GM21381 (cell line): ENCODE measurements at regions not wholly inside any gene's neighbourhood (a gene's known extent, or its start where the extent isn't known, plus 50 kb on each side); places are given as distances from the start of the nearest gene placed in this dataset.

ENCODE experiments used
- ATAC-seq: cut with Tn5 transposase; IDR thresholded peaks from one replicate; pipeline ENCODE4 v1.9.1; 2021; ENCODE audit warnings: mild to moderate bottlenecking, moderate library complexity; ENCODE audit not compliant: unreplicated experiment

DNA sequence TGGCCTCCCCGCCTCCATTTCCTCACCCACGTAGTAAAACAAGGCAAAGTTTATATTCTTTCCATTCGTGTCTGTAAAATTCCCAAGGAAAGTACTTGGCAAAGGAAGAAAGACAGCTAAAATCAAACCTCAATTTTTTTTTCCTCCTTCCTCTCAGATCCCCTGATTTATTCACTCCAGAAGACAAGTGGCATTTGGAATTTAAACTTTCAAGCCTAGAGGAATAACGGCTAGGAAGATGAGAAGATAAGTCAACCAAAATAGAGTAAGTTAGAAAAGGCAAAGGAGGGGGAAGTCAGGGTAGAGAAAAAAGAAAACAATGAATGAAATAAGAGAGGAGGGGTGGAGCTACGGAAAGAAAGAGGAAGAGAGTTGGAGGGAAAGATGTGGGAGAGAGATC is 198.9 kb upstream of the PIK3C3 start:
- ATAC-seq, result no peak

- no peak for ATAC-seq
These were observed 200.7 kb upstream of the PIK3C3 start for GRCh38 chr18:41754332-41754731.

DNA sequence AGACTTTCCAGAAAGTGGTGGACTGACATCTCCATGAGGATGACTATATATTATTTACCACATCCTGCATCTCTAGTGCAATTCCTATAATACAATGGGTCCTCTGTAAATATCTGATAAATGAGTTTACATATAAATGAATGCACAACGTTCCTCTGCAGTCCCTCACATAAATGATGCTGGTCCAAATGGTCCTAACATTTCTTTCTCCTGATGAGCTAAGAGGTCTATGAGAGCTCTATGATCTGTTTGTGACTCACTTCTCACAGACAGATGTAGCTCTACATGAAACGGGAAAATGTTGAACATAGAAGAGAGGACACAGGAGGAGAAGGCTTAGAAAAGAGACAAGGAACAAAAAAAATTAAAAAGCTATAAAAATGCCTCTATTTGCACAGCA is 201.2 kb upstream of the PIK3C3 start:
- ATAC-seq, result no peak

GRCh38 chr18:41752826-41753225 is 202.2 kb upstream of the PIK3C3 start:
- no peak for ATAC-seq

DNA sequence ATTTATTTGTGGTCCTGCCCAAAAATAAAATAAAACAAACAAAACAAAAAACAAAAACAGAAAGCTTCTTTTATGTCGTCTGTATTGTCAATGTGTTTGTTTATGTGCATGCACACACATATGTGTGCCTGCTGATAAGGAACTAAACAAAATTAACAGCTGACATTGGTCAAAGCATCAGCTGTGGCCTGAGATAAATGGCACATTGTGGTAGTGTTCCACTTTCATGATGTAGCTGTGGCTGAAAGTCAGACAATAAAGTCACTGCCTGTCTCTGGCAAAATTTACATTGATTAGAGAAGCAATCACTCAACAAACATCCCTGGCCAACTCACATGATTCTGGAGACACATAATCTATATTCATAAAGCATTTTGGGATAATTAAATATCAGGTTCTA is 203.4 kb upstream of the PIK3C3 start:
- ATAC-seq, result no peak

DNA sequence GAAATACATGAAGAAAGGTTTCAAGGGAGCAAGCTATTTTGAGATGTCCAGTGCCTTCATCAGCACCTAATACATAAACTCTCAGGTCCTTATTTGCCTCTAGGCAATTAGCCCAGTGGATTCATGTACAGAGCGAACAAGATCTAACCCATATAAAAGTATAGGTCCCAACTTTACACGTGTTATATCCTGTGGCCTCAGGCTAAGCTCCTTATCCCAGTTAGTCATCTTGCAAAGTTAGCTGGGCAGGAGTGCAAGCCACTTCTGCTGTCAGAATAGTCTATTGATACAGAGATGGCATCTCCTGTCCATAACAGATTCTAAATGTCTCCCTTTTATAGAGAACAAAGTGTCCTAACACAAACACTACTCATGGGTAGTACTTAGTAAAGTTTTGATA is 203.9 kb upstream of the PIK3C3 start:
- no peak for ATAC-seq

GRCh38 chr18:41747723-41748242 is 207.3 kb upstream of the PIK3C3 start:
- no peak for ATAC-seq

DNA sequence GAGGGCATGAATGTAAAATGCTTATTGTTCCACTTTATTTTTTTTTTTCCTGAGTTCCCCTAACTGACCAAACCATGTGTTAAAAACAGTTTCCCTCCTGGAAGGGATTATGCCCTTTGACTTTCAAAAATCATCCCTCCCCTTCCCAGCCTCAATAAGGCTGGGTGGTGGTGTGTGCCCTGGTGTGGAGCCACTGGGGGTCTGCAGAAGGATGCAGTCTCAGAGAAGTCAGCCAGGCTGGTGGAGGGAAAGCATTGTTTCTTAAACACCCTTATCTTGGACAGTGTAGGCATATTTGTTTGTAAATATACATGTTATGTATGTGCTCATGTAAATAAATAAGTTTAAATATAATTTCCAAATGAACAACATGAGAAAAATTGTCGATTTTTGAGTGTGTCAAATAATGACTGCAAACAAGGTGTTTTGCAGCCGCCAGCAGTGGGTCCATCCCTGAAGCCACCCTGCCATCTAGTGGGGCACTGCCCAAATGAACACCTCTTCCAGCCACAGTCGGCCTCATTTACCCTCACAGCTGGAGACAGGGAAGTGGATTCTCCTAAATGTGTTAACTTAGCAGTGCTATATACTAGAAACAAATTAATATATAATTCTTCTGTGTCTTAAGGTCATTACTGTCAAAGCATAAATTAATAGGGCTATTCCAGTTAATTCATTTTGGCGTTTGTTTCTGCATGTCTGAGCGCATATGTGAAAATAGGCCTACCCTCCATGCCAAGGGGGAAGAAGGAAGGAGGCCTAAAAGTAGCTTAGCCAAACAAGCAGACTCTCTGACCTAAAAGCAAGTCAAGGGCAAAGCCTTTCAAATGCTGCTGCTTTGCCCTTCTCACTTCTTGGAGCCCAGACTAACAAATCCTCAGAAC is 209.6 kb upstream of the PIK3C3 start:
- no peak for ATAC-seq

DNA sequence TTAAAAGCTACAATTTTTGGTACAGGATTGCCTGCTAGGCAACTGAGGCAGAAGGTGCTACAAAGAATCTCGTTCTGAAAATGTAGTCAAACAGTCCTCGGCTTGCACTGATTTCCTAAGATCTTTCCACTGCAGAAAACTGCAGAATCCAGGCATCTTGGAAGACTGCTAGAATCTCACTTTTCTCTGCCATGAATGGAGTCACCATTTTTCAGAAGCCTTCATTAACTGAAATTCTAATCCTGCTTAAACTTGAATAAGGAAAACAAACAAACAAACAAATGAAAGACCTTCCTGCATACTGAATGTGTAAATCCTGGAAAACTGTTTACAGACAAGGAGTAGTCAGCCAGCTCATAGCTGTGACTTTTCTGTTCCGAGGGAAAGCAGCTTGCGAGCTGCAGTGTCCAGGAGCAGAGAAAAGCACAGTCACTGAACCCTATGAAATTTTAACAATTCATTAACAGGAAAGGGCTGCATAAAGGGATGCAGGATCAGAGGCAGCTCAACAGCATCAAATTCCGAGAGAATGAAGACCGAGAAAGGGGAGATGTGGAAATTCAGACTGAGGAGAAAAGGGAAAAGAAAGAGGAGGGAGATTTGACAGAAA is 210.5 kb upstream of the PIK3C3 start:
- no peak for ATAC-seq

DNA sequence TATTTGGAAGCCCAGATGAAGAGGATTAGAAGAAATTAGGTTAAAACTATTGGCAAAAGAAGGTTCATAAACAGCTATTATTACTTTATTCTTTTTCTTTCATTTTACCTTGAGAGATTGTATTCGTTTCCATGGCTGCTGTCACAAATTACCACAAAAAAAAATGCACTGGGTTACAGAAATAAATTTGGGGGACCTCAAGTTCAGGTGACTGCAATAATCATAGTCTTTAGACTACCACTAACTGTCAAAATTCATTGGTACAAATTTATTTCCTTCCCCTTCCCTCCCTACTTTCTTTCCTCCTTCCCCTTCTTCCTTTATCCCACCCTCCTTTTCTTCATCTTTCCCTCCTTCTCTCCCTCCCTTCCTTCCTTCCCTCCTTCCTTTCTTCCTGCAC is 217.8 kb upstream of the PIK3C3 start:
- no peak for ATAC-seq

- no peak for ATAC-seq
These were observed 220.1 kb upstream of the PIK3C3 start for GRCh38 chr18:41734917-41735316.

DNA sequence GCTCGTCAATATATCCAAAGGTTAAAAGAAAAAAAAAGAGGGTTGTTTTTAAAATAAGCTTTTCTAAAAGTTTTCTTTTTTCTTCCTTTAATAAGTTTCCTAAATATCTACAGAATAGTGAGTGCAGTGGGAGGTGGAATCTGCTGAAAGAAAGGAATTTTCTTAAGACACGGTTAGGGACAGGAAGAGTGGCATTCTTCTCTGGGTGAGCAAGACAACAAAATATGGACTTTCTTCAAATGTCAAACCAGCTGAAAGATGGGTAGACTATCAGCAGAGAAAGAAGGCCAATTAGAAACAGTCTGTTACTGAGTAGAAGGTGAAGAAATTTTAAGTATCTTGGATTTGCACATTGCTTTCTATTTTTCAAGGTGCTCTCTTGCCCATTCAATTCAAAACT is 222.7 kb upstream of the PIK3C3 start:
- ATAC-seq, result no peak

DNA sequence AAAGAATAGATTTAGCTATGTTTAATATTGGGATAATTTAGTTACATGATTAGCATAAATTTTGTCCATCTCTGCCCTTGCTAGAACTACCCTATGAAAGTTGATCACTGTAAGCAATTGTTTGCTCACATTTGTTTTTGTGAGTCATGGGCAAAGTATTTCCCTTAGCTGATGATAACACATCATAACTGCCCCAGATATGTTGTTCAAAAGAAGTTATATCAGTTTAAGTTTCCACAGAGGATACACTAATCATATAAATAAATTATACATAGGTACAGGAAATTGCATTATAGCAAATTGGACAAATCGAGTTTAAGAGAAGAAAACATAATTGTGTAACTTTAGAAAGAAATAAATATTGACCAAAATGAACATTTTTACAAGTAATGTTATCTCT is 223.2 kb upstream of the PIK3C3 start:
- ATAC-seq, result no peak

DNA sequence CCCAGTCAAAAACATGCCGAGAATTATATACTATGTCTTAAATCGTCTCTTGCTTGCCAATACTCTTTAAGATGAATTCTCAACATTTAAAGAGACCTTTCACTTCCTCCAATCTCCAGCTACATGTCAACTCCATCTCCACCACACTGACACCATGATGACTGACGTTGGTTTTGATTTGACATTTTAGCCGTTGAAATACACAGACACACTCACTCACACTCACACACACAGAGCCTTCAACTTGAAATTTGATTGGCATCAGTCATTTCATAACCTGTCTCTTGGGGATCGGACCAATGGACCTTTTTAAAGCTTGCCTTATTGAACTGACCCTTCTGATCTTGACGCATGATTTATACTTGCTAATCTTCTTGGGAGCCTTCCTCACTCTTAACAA is 230.8 kb upstream of the PIK3C3 start:
- no peak for ATAC-seq

DNA sequence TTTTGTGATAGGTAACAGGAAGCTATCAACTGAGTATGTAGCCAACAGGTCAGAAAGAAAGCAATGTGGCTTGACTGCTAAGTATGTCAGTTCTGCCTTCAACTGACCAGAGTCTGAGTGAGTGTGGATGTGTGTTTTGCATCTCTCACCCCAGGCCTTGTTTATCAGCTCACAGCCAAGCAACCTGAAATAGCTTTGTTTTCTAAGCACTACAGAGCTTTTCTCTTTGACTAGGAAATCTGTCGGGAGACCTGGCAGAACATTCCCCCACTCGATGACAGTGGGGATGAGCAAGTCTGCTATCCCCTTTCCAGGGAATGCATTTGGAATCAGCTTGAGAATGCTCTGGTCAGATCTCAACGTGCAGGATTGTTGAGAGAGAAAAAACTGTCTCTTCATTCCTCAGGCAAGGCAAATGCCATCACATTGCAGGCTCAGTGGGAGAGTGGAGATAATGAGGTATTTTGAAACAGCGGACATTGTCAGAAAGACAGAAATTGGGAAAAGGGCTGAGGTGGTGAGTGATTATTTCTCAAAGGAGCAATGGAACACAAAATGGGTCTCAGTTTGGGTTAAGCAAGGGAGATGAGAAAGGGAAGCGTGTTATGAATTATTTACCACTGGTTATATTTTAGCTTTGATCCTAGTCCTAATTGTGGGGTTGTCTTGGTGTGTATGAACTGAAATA is 233.8 kb upstream of the PIK3C3 start:
- no peak for ATAC-seq

GRCh38 chr18:41720226-41720625 is 234.8 kb upstream of the PIK3C3 start:
- ATAC-seq, result no peak

- no peak for ATAC-seq
These were observed 235.2 kb upstream of the PIK3C3 start for GRCh38 chr18:41719808-41720207.

GRCh38 chr18:41714872-41715271 is 240.2 kb upstream of the PIK3C3 start:
- no peak for ATAC-seq

- ATAC-seq, result no peak
These were observed 240.8 kb upstream of the PIK3C3 start for GRCh38 chr18:41713969-41714825.

GRCh38 chr18:41706301-41706700 is 248.7 kb upstream of the PIK3C3 start:
- ATAC-seq, result no peak
